ENCODE measurements at regions not wholly inside any gene's neighbourhood (a gene's known extent, or its start where the extent isn't known, plus 50 kb on each side); places are given as distances from the start of the nearest gene placed in this dataset.

- no peak overlapping the region for H3K4me3 ChIP-seq (ENCODE audit: low read length)
- DNase-seq (ENCODE audit: low read depth, low spot score): no peak
These were observed 52.4 kb upstream of the WDR26 start for GRCh38 chr1:224486801-224487583.

- DNase-seq (ENCODE audit: low read depth, low spot score): no peak
- H3K4me3 ChIP-seq (ENCODE audit: low read length): no peak overlapping the region
These were observed 54.4 kb upstream of the WDR26 start for GRCh38 chr1:224488806-224489499.

GRCh38 chr1:224489534-224490365 is 55.2 kb upstream of the WDR26 start:
- no peak for DNase-seq (ENCODE audit: low read depth, low spot score)
- no peak overlapping the region for H3K4me3 ChIP-seq (ENCODE audit: low read length)

- H3K4me3 ChIP-seq (ENCODE audit: low read length): no peak overlapping the region
- DNase-seq (ENCODE audit: low read depth, low spot score): no peak
These were observed 56.2 kb upstream of the WDR26 start for GRCh38 chr1:224490549-224491537.

GRCh38 chr1:224492015-224492414 is 57.4 kb upstream of the WDR26 start:
- DNase-seq (ENCODE audit: low read depth, low spot score): no peak
- H3K4me3 ChIP-seq (ENCODE audit: low read length): no peak overlapping the region

GRCh38 chr1:224492632-224493031 is 58.0 kb upstream of the WDR26 start:
- no peak for DNase-seq (ENCODE audit: low read depth, low spot score)

GRCh38 chr1:224493269-224493668 is 58.7 kb upstream of the WDR26 start:
- no peak for DNase-seq (ENCODE audit: low read depth, low spot score)
- H3K4me3 ChIP-seq (ENCODE audit: low read length): no peak overlapping the region

More at GRCh38 chr1:224492632-224493031, 58.0 kb upstream of the WDR26 start:
- no peak overlapping the region for H3K4me3 ChIP-seq (ENCODE audit: low read length)

- DNase-seq (ENCODE audit: low read depth, low spot score): no peak
- no peak overlapping the region for H3K4me3 ChIP-seq (ENCODE audit: low read length)
These were observed 59.7 kb upstream of the WDR26 start for GRCh38 chr1:224494343-224494742.

GRCh38 chr1:224495866-224496265 is 61.3 kb upstream of the WDR26 start:
- DNase-seq (ENCODE audit: low read depth, low spot score): no peak
- no peak overlapping the region for H3K4me3 ChIP-seq (ENCODE audit: low read length)

GRCh38 chr1:224496826-224497225 is 62.2 kb upstream of the WDR26 start:
- no peak for DNase-seq (ENCODE audit: low read depth, low spot score)
- H3K4me3 ChIP-seq (ENCODE audit: low read length): no peak overlapping the region

- H3K4me3 ChIP-seq (ENCODE audit: low read length): no peak overlapping the region
- DNase-seq (ENCODE audit: low read depth, low spot score): peak; percentile 36
These were observed 63.3 kb upstream of the WDR26 start for GRCh38 chr1:224497714-224498573.

GRCh38 chr1:224498574-224499170 is 64.1 kb upstream of the WDR26 start:
- DNase-seq (ENCODE audit: low read depth, low spot score): no peak
- no peak overlapping the region for H3K4me3 ChIP-seq (ENCODE audit: low read length)

- no peak overlapping the region for H3K4me3 ChIP-seq (ENCODE audit: low read length)
- DNase-seq (ENCODE audit: low read depth, low spot score): no peak
These were observed 64.6 kb upstream of the WDR26 start for GRCh38 chr1:224499204-224499603.

- peak; percentile 76 for DNase-seq (ENCODE audit: low read depth, low spot score)
- H3K4me3 ChIP-seq (ENCODE audit: low read length): no peak overlapping the region; the same call in 1 of the 2 replicates
These were observed 66.2 kb upstream of the WDR26 start for GRCh38 chr1:224500796-224501195.

- no peak overlapping the region for H3K4me3 ChIP-seq (ENCODE audit: low read length)
- no peak for DNase-seq (ENCODE audit: low read depth, low spot score)
These were observed 67.2 kb upstream of the WDR26 start for GRCh38 chr1:224501836-224502235.

GRCh38 chr1:224502459-224503160 is 68.0 kb upstream of the WDR26 start:
- DNase-seq (ENCODE audit: low read depth, low spot score): peak; percentile 19
- no peak overlapping the region for H3K4me3 ChIP-seq (ENCODE audit: low read length)

Measured in Jurkat, Clone E6-1 (cell line).